ENCODE measurements at regions not wholly inside any gene's neighbourhood (a gene's known extent, or its start where the extent isn't known, plus 50 kb on each side); places are given as distances from the start of the nearest gene placed in this dataset.

GRCh38 chr4:32686123-32686522 is 1966.0 kb downstream of the PCDH7 start:
- TF ChIP-seq, protein P1, sequence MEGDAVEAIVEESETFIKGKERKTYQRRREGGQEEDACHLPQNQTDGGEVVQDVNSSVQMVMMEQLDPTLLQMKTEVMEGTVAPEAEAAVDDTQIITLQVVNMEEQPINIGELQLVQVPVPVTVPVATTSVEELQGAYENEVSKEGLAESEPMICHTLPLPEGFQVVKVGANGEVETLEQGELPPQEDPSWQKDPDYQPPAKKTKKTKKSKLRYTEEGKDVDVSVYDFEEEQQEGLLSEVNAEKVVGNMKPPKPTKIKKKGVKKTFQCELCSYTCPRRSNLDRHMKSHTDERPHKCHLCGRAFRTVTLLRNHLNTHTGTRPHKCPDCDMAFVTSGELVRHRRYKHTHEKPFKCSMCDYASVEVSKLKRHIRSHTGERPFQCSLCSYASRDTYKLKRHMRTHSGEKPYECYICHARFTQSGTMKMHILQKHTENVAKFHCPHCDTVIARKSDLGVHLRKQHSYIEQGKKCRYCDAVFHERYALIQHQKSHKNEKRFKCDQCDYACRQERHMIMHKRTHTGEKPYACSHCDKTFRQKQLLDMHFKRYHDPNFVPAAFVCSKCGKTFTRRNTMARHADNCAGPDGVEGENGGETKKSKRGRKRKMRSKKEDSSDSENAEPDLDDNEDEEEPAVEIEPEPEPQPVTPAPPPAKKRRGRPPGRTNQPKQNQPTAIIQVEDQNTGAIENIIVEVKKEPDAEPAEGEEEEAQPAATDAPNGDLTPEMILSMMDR (conservative IDR thresholded peaks at IDR 0.05; ENCODE audit: low read depth, low read length), result no peak
- TF ChIP-seq EZH2 (IDR thresholded peaks at IDR 0.05; ENCODE audit: low read length, unreplicated experiment) (no peak), EZH2phosphoT487 (IDR thresholded peaks at IDR 0.05; ENCODE audit: borderline replicate concordance, low read length) (no peak)
